ENCODE measurements at regions not wholly inside any gene's neighbourhood (a gene's known extent, or its start where the extent isn't known, plus 50 kb on each side); places are given as distances from the start of the nearest gene placed in this dataset.
A peak's percentile ranks its signal among the peaks of the same experiment; 100 is the strongest.
"Not testable (repeated sequence)": the region's sequence is repeated elsewhere in the genome, so short reads cannot be mapped to it uniquely, and the experiment has no call there.

- TF ChIP-seq CTCF (IDR thresholded peaks at IDR 0.05; ENCODE audit: low read depth, low read length, missing control alignments): no peak
- in situ Hi-C loops (cut with HindIII; ENCODE audit: low sequenced_read_pairs): no loop called here
These were observed 80.2 kb upstream of the C15orf39 start for GRCh38 chr15:75121491-75121890.

DNA sequence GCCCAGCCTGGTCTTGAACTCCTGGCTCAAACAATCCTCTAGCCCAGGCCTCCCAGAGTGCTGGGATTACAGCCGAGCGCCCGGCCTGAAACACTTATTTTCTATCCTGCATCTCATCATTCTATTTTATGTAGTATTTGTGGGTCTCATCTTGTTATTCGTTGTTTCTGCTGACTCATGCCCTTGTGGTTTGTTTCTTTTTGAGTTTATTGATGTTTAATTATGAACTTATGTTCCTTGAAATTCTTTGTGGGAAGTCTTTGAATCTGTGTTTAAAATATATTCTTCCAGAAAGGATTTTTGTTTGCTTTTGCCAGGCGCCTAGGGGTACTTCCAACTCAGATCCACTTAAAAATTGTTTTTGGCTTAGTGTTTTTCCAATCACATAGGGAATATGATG is 78.3 kb upstream of the C15orf39 start:
- peak; percentile 85 for DNase-seq (ENCODE audit: low read depth)
- no peak overlapping the region for H3K4me3 ChIP-seq (ENCODE audit: low read depth, low read length)
- TF ChIP-seq CTCF (IDR thresholded peaks at IDR 0.05; ENCODE audit: low read depth, low read length, missing control alignments): no peak
- in situ Hi-C loops (cut with HindIII; ENCODE audit: low sequenced_read_pairs): no loop called here

More at GRCh38 chr15:75121491-75121890, 80.2 kb upstream of the C15orf39 start:
- no peak overlapping the region for H3K4me3 ChIP-seq (ENCODE audit: low read depth, low read length)
- no peak for DNase-seq (ENCODE audit: low read depth)

- DNase-seq (ENCODE audit: low read depth); H3K4me3 ChIP-seq (ENCODE audit: low read depth, low read length); in situ Hi-C loops (cut with HindIII; ENCODE audit: low sequenced_read_pairs): not testable (repeated sequence)
These were observed 77.4 kb upstream of the C15orf39 start for GRCh38 chr15:75124278-75124677.

DNA sequence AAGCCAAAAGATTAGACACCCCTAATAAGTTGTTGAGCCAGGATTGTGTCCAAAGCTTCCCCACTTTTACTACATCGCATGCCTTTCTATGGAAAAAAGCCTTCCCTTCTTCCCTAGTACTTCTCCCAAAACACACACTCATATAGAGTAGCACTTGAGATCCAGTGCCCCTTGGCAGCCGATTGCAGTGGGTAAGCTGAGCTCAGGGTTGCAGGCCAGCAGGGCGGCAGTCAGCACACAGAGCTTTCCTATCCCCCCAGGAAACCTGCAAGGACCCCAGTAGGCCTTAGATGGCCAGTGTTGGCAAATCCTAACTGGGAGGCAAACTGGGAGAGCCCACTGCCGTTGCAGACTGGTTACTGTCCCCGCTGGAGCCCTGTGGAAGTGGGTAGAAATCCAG is 75.7 kb upstream of the C15orf39 start:
- DNase-seq (ENCODE audit: low read depth): no peak
- in situ Hi-C loops (cut with HindIII; ENCODE audit: low sequenced_read_pairs): loop anchor here (5.0 kb wide), 1 partner anchor 64 kb away; no protein-coding TSS in a partner anchor
- no peak for TF ChIP-seq CTCF (IDR thresholded peaks at IDR 0.05; ENCODE audit: low read depth, low read length, missing control alignments)
- no peak overlapping the region for H3K4me3 ChIP-seq (ENCODE audit: low read depth, low read length)

DNA sequence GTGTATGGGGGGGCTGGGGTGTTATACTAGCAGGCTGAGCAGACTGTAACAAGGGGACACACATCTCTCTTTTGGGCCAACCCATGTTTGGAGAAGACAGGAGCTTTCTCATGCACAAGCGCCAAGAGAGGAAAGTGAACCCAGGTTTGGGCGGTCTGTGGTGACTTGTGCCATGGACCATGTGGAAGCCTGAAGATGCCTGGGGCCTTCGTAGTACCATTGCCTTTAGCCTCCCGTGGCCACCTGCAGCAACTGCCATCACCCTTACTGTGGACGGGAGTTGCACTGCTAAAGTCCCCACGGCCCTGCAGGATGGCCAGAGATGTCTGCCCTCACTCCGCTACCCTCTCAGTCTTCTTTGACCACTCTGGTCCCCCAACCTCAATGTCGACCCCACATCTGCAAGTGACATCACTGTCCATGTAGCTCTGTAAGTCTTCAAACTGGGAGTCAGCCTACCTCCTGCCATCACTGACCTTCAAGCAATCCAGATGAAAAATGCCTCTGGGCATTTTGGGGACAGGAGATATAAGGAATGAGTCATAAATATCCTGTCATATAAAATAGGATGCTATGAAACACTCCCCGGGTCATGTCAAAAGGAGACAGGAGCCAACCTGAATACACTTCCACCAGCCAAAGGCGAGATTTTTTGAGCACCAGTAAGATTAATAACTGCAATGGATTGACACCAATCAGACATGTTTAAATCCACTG is 74.7 kb upstream of the C15orf39 start:
- in situ Hi-C loops (cut with HindIII; ENCODE audit: low sequenced_read_pairs): loop anchor here (5.0 kb wide), 1 partner anchor 65 kb away; no protein-coding TSS in a partner anchor
- DNase-seq (ENCODE audit: low read depth): no peak
- H3K4me3 ChIP-seq (ENCODE audit: low read depth, low read length): no peak overlapping the region
- no peak for TF ChIP-seq CTCF (IDR thresholded peaks at IDR 0.05; ENCODE audit: low read depth, low read length, missing control alignments)

DNA sequence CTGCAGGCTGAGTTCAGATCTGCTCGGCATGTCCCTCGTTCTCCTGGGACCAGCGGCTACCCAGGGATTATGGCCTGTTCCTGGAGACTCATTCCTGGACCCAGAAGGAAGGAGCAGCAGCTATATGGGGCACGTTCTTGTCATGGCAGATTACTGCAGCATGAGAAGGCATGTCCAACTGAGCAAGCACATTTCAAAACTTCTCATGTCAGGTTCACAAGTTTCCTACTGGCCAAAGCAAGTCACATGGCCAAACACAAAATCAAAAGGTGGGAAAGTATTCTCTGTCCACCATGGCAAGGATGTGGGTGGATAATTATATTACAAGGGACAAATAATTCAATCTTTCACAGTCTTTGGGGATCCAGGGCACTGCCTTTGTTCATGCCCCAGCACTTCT is 71.9 kb upstream of the C15orf39 start:
- no peak for TF ChIP-seq CTCF (IDR thresholded peaks at IDR 0.05; ENCODE audit: low read depth, low read length, missing control alignments)
- in situ Hi-C loops (cut with HindIII; ENCODE audit: low sequenced_read_pairs): loop anchor here (5.0 kb wide), 1 partner anchor 67 kb away; no protein-coding TSS in a partner anchor
- H3K4me3 ChIP-seq (ENCODE audit: low read depth, low read length): no peak overlapping the region
- no peak for DNase-seq (ENCODE audit: low read depth)

DNA sequence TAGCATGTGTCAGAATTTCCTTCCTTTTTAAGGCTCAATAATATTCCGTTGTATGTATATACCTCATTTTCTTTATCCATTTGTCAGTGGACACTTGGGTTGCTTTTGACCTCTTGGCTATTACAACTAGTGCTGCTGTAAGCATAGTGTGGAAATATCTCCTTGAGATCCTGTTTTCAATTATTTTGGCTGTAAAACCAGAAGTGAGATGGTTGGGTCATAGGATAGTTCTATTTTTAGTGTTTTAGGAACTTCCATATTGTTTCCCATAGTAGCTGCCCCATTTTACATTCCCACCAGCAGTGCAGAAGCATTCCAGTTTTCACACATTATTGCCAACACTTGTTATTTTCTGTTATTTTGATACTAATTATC is 70.4 kb upstream of the C15orf39 start:
- no peak overlapping the region for H3K4me3 ChIP-seq (ENCODE audit: low read depth, low read length)
- no peak for TF ChIP-seq CTCF (IDR thresholded peaks at IDR 0.05; ENCODE audit: low read depth, low read length, missing control alignments)
- in situ Hi-C loops (cut with HindIII; ENCODE audit: low sequenced_read_pairs): no loop called here
- DNase-seq (ENCODE audit: low read depth): no peak
